ENCODE measurements at regions not wholly inside any gene's neighbourhood (a gene's known extent, or its start where the extent isn't known, plus 50 kb on each side); places are given as distances from the start of the nearest gene placed in this dataset.

DNA sequence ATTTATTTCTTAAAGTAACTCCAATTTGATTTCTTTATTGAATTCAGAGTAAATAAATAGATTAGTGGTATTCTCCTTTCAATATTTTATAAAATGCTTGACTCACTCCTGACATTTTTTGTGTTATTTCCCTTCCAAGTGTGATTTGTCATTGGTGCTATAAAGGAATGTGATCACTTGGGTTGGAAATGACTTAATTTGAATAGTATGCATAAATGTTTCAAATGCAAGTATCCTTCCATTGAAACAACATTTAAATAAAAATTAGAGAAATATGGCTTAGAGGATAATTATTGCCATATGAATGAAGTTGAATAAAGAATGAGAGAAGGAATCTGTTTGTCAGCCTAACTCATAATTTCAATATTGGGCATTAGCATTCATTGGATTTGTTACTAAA, 182.7 kb downstream of the PABPC4L start:
- no peaks in the 10 kb centered on the region for H3K36me3 ChIP-seq
- no peaks in the 10 kb centered on the region for H3K9me3 ChIP-seq
- no peaks in the 10 kb centered on the region for H3K4me1 ChIP-seq
- intact Hi-C loops (cut with DNase I; ENCODE audit: low total_unique reads): no loop called here
- H3K27me3 ChIP-seq: no peaks in the 10 kb centered on the region
- H3K4me3 ChIP-seq: no peak overlapping the region
- no peak overlapping the region for H3K27ac ChIP-seq
- no peak for DNase-seq
- TF ChIP-seq POLR2AphosphoS5 (IDR thresholded peaks at IDR 0.05) (no peak), POLR2A (IDR thresholded peaks at IDR 0.05) (no peak), EP300 (IDR thresholded peaks at IDR 0.05) (no peak)
- TF ChIP-seq, protein P1, sequence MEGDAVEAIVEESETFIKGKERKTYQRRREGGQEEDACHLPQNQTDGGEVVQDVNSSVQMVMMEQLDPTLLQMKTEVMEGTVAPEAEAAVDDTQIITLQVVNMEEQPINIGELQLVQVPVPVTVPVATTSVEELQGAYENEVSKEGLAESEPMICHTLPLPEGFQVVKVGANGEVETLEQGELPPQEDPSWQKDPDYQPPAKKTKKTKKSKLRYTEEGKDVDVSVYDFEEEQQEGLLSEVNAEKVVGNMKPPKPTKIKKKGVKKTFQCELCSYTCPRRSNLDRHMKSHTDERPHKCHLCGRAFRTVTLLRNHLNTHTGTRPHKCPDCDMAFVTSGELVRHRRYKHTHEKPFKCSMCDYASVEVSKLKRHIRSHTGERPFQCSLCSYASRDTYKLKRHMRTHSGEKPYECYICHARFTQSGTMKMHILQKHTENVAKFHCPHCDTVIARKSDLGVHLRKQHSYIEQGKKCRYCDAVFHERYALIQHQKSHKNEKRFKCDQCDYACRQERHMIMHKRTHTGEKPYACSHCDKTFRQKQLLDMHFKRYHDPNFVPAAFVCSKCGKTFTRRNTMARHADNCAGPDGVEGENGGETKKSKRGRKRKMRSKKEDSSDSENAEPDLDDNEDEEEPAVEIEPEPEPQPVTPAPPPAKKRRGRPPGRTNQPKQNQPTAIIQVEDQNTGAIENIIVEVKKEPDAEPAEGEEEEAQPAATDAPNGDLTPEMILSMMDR (IDR thresholded peaks at IDR 0.05): no peak

DNA sequence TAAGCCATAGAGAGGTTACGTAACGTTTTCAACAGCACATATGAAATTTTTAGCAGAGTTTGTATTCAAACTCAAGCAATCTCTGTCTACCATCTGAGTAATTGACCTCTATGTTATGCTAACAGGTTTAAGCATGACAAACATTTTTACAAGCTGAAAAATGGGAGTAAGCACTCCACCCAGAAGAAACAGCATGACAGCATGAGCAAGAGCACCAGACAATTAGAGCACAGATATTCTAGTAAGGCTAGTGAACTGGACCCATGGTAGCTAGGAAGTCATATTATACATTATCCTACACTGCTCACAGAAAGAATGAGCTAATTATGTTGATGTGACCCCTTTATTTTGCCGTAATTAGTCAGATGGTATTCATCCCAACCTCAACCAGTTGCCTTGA, 200.5 kb downstream of the PABPC4L start:
- H3K36me3 ChIP-seq: no peaks in the 10 kb centered on the region
- intact Hi-C loops (cut with DNase I; ENCODE audit: low total_unique reads): no loop called here
- H3K9me3 ChIP-seq: peaks cover 0 to 9% (median 7%) of the 10 kb centered on the region in 4 donors
- no peaks in the 10 kb centered on the region for H3K27me3 ChIP-seq
- H3K27ac ChIP-seq: no peak overlapping the region
- H3K4me1 ChIP-seq: no peaks in the 10 kb centered on the region
- TF ChIP-seq POLR2AphosphoS5 (IDR thresholded peaks at IDR 0.05) (no peak), POLR2A (IDR thresholded peaks at IDR 0.05) (no peak), EP300 (IDR thresholded peaks at IDR 0.05) (no peak)
- TF ChIP-seq, protein P1 (IDR thresholded peaks at IDR 0.05): no peak
- WGBS, 5 donors: 82 to 91% (median 89%) methylated on average over 3 of the region's 3 CpGs
- no peak overlapping the region for H3K4me3 ChIP-seq
- DNase-seq: no peak

DNA sequence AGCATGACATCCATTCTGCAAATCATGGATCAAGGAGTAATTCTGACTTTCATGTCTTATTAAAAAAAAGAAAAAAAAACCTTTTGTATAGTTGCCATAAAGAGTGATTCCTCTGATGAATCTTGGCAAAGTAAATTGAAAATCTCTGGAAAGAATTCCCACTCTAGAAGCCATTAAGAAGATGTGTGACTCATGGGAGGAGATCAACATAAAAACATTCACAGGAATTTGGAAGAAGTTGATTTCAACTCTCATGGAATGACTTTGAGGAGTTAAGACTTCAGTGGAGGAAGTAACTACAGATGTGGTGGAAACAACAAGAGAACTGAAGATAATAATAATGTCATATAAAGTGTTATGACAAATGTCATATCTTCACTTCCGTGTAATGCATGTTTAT, 204.2 kb downstream of the PABPC4L start:
- no peaks in the 10 kb centered on the region for H3K36me3 ChIP-seq
- whole genome bisulfite sequencing, 5 donors: 72 to 85% (median 83%) methylated on average over 1 of the region's 1 CpG
- no peak overlapping the region for H3K27ac ChIP-seq
- intact Hi-C loops (cut with DNase I; ENCODE audit: low total_unique reads): no loop called here
- H3K9me3 ChIP-seq: peaks cover 0 to 19% (median 10%) of the 10 kb centered on the region in 4 donors
- H3K4me1 ChIP-seq: no peaks in the 10 kb centered on the region
- DNase-seq: no peak
- H3K4me3 ChIP-seq: no peak overlapping the region
- no peaks in the 10 kb centered on the region for H3K27me3 ChIP-seq
- TF ChIP-seq POLR2AphosphoS5 (IDR thresholded peaks at IDR 0.05): no peak
- no peak for TF ChIP-seq EP300 (IDR thresholded peaks at IDR 0.05)
- TF ChIP-seq, protein P1 (IDR thresholded peaks at IDR 0.05): no peak
- TF ChIP-seq POLR2A (IDR thresholded peaks at IDR 0.05): no peak

DNA sequence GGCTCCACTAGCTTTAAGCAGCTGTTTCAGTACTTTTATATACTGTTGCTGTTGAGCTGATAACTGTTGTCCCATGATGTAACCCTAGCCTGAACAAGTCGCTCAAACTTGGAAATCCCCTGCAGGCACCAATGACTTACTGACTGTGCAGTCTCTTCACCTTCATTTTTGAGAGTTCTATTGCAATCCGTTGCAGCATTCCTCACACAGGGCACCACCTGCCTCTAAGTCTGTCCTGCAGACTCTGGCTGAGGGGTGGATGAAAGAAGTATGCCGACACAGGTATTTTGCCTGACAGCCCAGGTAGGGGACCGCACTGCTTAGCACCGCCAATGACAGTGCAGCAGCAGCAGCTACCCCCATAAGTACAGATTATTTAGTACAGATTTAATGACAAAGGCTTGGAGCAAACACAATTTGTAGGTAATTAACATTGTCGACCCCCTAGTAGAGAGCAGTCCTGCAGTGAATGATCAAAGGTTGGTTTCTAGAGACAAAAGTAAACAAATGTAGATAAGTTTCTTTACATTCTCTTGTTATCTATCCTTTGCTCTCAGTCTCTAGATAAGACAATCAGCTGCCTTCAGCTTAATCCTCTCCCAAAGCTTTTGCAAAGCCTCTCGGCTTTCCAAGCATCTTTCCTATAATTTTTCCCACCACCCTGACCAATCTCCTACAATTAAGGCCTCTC, 205.0 kb downstream of the PABPC4L start:
- intact Hi-C loops (cut with DNase I; ENCODE audit: low total_unique reads): no loop called here
- Histone ChIP-seq H3K36me3 (no peaks in the 10 kb centered on the region), H3K4me3 (no peak overlapping the region), H3K9me3 (peaks cover 0 to 25% (median 14%) of the 10 kb centered on the region in 4 donors), H3K27me3 (no peaks in the 10 kb centered on the region), H3K4me1 (no peaks in the 10 kb centered on the region), H3K27ac (no peak overlapping the region)
- TF ChIP-seq, protein P1 (IDR thresholded peaks at IDR 0.05): no peak
- no peak for TF ChIP-seq POLR2A (IDR thresholded peaks at IDR 0.05)
- no peak for TF ChIP-seq POLR2AphosphoS5 (IDR thresholded peaks at IDR 0.05)
- TF ChIP-seq EP300 (IDR thresholded peaks at IDR 0.05): no peak
- no peak for DNase-seq
- 69 to 79% (median 74%) methylated on average over 7 of the region's 7 CpGs for WGBS, 5 donors
